ENCODE measurements at regions not wholly inside any gene's neighbourhood (a gene's known extent, or its start where the extent isn't known, plus 50 kb on each side); places are given as distances from the start of the nearest gene placed in this dataset.

GRCh38 chr4:86531440-86531839, 62.7 kb upstream of the PTPN13 start:
- no peak for DNase-seq

DNA sequence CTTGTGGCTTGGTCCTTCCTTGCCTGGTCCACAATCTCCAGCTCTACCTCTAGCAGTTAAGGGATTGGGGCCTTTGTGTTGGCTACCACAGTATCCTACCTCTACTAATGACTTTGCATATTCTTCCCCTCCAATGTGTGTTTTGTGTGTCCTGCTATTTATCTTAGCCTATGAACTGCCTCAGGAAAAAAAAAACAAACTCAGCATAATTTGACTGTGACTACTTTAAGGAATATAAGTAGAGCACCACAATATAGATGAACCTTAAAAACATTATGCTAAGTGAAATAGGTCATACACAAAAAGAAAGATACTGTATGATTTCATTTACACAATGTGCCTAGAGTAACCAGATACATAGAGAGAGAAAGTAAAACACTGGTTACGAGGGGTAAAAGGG, 61.3 kb upstream of the PTPN13 start:
- no peak for DNase-seq

DNA sequence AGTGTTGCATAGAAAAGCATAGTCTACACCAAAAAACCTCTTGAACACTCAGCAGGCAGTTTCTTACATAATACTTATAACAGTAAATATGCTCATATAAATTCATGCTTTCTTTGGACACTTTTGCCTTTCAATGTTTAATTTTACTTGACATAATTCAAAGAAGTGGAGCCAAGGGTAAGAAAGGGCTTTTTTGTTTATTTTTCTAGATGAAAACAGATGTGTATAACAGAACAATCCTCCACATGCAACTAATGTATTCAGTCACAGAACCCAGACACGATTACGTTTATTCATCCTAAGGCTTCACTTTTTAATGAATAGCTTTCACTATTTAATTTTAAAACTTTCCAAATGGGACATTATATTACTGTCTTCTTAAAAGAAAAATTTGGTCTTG, 58.0 kb upstream of the PTPN13 start:
- no peak for DNase-seq

GRCh38 chr4:86542319-86543027, 51.6 kb upstream of the PTPN13 start:
- DNase-seq: no peak

- no peak for DNase-seq
Measured at GRCh38 chr4:86543080-86543479, 51.0 kb upstream of the PTPN13 start.

- DNase-seq: no peak
Measured at GRCh38 chr4:86543560-86544309, 50.4 kb upstream of the PTPN13 start.

- DNase-seq: no peak
Measured at GRCh38 chr4:86544310-86544966, 49.7 kb upstream of the PTPN13 start.

Data from NCI-H2081 treated with DMSO at 0.1 percent for 48 hours (cell line).